CD1c-positive myeloid dendritic cell (primary cell): ENCODE measurements at regions not wholly inside any gene's neighbourhood (a gene's known extent, or its start where the extent isn't known, plus 50 kb on each side); places are given as distances from the start of the nearest gene placed in this dataset.
A peak's percentile ranks its signal among the peaks of the same experiment; 100 is the strongest.
"Not testable (repeated sequence)": the region's sequence is repeated elsewhere in the genome, so short reads cannot be mapped to it uniquely, and the experiment has no call there.

Experiments used
- DNase-seq: peaks from one replicate; pipeline ENCODE4 v3.0.0-alpha.2; 2016; ENCODE audit errors: extremely low spot score

DNA sequence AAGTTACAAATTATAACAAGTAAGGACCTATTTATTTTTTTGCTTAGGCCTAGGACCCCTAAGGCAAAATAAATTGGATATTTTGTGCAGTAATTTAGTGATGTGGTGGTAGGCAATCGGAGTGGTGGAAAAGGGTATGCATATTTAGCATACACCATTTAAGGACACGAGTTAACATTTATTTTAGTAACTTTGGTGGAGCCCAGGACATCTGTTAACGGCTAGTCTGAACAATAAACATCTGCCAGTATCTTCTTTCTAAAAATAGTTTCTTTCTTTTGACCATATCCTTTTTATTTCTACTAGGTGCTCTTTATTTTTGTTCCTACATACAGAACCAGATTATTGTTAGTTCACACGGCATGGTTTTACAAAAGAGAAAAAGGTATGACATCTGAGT, 326.3 kb downstream of the CHL1 start:
- DNase-seq, result no peak

DNA sequence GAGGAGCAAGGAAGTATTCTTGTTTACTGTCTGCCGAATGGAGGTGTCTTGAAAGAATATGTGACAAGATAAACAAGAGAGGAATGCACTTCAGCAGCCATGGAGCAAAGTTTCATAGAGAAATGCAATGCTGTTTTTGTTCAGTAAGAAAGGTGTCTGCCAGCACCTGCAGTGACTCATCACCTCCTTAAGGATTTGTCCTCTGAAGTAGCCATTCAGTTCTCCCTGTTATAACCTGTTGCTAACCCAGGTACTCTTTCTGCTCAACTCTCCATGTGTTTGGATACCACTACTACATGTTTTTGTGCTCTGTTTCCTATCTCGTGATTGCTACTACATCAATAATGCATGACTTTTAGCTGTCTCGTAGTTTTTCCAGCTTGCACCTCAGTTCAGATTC, 328.9 kb downstream of the CHL1 start:
- DNase-seq, result no peak

DNA sequence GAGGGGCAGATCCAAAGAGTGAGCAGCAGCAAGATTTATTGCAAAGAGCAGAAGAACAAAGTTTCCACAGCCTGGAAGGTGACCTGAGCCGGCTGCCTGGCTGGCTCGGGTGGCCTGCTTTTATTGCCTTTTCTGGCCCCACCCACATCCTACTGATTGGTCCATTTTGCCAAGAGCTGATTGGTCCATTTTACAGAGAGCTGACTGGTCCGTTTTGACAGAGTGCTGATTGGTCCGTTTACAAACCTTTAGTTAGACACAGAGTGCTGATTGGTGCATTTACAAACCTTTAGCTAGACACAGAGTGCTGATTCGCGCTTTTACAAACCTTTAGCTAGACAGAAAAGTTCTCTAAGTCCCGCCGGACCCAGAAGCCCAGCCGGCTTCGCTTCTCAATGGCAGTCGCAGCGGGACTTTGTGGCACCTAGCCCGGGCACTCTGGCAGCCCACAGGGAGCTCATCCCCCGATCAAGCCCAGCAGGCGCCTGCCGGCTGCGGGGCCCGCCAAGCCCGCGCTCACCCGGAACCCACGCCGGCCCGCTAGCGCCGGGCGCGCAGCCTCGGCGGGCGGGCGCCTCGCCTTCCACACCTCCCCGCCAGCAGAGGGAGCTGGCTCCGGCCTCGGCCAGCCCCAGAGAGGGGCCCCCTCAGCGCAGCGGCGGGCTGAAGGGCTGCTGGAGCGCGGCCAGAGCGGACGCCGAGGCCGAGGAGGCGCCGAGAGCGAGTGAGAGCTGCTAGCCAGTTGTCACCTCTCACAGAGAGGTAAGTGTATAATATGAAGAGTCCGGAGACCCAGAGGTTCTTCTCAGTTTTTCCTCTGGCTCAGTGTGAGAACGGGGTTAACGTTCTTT, 339.2 kb downstream of the CHL1 start:
- no peak for DNase-seq

GRCh38 chr3:536417-536813, 339.9 kb downstream of the CHL1 start:
- DNase-seq, result no peak

- DNase-seq, result no peak
Measured at GRCh38 chr3:541062-541801, 344.7 kb downstream of the CHL1 start.

DNA sequence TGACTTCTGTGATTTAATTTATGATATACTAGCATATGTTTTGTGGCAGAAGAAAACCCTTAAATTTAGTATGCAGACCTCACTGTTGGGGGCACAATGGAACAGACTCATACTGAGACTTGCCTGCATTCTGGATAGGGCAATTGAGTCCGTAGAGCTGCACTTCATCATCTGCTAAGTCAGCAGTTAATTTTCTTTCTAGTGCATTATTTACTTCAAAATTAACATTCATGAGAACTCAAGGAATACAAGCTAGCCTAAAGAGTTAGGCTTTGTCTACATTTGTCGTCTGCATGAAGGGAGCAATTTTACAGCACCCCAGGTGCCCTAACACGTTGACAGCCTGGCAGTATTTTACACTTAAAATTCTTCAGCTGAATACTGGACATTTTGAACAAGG, 345.5 kb downstream of the CHL1 start:
- DNase-seq, result no peak

GRCh38 chr3:549636-550035, 353.1 kb downstream of the CHL1 start:
- no peak for DNase-seq

DNA sequence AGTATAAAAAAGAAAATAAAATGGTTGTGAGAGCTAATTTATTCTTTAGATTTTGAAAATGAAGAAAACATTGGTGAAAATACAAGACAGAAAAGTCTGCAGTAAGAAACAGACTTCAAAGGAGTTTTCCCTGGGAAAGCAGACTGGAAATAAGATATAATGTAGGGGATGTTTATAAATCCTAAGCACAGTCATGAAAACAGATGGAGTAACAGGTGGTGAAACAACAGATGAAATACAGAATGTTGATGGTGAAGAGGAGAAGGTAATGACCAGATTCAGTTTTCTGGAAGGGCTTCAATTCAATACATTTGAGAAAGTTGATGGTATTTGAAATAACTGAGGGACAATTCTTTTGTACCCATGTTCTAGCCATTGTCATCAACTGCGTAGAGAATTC, 353.9 kb downstream of the CHL1 start:
- no peak for DNase-seq

GRCh38 chr3:557972-558371, 361.4 kb downstream of the CHL1 start:
- DNase-seq, result no peak

DNA sequence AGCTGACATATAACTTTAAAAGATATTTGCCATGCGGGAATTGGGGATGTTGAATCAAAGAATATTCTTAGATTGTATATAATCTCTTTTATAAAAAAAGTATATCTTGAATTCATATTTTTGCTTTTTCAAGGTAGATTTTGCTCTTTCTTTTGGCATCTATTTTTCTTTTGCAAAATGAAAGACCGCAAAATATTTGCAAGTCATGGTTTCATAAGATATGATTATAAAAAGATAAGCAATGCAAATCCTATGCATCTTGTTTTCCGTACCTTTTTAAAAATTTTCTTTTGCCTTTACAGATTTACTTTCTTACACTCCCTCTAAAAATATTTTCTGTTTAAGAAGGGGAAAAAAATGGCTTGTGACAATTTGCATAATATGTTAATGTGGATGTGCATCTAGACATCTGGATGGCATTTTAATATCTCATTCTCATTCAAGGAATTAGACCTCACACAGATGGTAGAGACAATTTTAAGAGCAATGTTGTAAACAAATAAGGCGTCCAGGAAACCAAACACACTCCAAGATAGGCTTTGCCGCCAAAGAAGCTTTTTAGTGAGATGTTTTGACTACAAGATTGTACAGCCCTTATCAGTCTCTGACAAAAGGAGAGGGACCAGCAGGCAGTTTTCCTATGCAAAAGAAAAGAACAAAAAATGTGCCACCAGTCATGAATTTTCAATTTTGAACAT, 371.1 kb downstream of the CHL1 start:
- DNase-seq, result no peak

DNA sequence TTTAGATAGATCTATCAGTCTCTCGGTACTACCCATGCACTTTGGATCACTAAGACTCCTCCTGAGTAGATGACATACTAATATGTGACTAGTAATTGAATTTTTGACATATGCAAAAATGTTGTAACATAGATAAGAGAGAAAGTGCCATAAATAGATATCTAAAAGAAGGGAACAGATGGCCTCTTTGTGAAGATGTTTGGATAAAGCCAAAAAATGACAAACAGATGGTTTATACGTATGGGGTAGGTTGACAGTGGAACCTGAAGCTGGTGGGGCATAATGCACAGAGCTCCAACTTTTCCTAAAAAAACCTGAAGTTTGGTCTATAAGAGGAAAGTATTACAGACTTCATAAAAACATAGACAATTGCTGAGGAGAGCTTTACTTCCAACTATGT, 383.0 kb downstream of the CHL1 start:
- not testable (repeated sequence) for DNase-seq

DNA sequence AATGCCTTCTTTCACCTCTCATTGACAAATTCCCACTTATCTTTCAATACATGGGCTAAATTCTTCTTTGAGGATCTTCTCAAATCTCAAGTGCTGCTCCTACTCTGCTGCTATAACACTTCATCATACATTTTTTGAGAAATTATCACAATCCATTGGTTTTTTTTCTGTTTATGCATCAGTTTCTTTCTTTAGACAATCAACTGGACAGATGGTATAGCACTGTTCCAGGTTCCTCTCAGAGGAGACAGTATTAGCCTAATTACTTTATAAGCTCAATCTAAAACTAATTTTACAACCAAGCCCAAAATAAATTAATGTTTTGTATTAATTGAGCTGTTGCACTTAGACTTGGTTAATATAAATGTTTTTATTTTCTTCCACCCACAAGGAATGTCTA, 392.5 kb downstream of the CHL1 start:
- not testable (repeated sequence) for DNase-seq

DNA sequence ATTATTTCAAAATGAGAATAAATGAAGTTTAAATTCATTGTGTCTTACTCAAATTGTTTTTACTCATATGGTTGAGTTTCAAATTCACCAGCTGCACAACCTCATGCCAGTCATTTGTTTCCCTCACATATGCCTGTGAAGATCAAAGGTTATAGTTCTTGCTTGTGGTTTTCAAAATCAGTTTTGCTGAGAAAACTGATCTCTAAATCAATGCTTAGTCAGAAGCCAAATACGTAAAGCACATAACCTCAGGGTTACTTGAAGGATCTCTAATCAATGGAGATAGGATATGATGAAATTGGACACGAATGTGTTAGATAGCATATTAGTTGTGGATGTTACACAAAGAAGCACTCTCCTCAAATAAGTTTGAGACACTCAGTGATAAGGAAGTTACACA, 400.7 kb downstream of the CHL1 start:
- not testable (repeated sequence) for DNase-seq

- DNase-seq, result not testable (repeated sequence)
Measured at GRCh38 chr3:597746-598145, 401.2 kb downstream of the CHL1 start.

DNA sequence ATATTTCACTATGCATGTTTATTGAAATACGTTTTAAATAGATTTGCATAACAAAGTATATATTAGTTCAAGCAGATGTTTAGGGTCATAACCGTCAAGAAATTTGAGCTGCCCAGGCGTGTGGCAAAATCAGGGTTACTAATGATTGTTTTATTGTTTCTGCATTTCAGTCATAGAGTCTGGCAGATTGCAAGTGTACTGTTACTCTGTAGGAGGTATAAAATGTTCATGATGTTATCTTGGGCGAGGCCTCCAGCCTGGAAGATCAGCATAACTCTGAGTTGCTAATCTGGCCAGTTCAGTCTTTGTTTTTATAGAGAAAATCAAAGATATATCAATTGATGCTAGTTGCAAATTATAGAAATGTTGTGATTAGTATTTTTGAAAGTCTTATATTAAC, 410.9 kb downstream of the CHL1 start:
- DNase-seq, result not testable (repeated sequence)

DNA sequence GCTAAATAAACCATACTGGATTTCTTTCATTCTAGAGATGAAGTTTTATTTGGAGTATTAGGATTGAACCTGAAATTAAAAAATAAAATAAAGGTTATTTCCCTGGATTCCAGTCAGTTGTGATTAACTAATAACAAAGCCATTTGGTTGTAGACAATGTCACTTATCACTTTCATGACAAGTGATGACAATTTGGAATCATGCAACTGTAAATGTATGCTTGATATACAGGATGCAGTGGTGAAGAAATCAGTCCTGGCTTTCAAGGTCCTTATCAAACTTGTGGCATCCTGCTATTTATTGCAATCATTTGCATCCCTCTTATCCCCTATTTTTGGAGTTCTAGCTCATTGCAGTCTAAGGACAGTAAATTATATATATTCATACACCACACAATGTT, 425.2 kb downstream of the CHL1 start:
- no peak for DNase-seq

- no peak for DNase-seq
Measured at GRCh38 chr3:622314-622713, 425.8 kb downstream of the CHL1 start.

DNA sequence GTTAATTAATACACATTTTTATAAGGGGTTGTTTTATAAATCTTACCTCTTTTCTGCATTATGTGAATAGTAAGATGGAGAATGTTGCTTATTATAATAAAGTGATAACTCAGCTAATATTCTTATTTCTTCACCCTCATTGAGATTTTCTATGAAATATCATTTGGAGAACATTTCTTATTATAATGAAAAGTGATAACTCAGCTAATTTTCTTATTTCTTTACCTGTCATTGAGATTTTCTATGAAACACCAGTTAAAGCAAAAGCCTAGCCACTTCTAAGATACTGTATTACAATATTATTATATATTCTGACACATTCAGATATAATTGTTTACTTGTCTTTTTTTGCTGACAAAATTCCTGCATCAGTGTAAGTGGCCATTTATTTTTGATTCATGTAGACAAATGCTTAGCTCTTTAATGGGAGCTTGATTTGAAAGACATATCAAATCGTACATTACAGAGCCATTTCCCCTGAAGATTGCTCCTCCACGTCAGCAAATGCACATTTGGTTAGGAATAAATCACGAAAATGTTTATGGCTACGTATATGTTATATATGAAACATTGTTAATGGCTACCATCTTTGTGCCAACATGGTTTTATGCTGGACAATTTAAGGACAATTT, 427.5 kb downstream of the CHL1 start:
- no peak for DNase-seq

DNA sequence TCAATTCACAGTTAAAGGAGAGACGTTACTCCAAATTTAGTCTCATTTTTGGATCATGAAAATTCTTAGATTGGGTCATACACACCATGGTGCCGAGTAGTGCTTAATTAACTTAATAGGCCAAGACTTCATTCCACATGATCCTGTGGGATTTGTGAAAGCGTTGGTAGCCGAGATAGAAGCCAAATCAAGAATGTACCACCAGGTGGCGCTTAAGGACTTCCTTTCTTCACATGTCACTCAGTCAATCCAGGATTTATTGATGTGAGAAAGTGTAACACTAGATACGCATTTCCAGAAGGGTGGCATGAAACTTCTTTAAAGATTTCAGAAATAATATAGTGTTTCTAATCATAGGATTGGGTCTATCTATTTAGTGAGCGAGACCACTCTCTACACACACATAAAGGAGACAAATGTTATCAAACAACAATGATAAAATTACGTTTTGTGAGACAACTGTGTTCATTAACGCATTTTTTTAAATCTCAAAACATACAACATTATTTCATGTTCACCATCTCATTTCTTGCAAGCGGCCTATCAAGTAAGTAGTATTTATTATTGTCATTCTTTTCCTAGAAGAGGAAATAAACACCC, 436.1 kb downstream of the CHL1 start:
- peak; percentile 29 for DNase-seq

DNA sequence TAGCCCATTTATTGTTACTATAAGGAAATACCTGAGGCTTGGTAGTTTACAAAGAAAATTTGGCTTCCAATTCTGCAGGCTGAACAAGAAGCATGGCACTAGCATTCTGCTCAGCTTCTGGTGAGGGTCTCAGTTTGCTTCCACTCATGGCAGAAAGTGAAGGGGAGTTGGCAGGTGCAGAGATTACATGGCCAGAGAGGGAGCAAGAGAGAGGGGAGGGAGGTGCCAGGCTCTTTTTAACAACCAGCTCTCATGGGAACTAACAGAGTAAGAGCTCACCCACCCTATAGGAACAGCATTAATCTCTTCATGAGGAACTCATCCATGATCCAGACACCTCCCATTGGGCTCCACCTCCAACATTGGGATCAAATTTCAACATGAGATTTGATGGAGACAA, 437.9 kb downstream of the CHL1 start:
- DNase-seq, result no peak

GRCh38 chr3:635393-635792, 438.8 kb downstream of the CHL1 start:
- no peak for DNase-seq

GRCh38 chr3:643376-643775, 446.8 kb downstream of the CHL1 start:
- DNase-seq, result no peak
